ENCODE measurements at regions not wholly inside any gene's neighbourhood (a gene's known extent, or its start where the extent isn't known, plus 50 kb on each side); places are given as distances from the start of the nearest gene placed in this dataset.

GRCh38 chr20:6663751-6664388 lies 103.6 kb upstream of the BMP2 start:
- no peaks in the 10 kb centered on the region; the same call in 1 of the 2 replicates for H3K9me2 ChIP-seq
- no peak overlapping the region for H3K9ac ChIP-seq
- H2AFZ ChIP-seq (ENCODE audit: low read depth) = no peak overlapping the region
- no peak overlapping the region for H3K4me2 ChIP-seq
- H3K9me3 ChIP-seq = no peaks in the 10 kb centered on the region
- no peaks in the 10 kb centered on the region for H4K20me1 ChIP-seq (ENCODE audit: insufficient read depth)
- H3K27ac ChIP-seq (ENCODE audit: low read depth in 2 of 2, low read length in 1 of 2) = no peak overlapping the region
- TF ChIP-seq, protein P1, sequence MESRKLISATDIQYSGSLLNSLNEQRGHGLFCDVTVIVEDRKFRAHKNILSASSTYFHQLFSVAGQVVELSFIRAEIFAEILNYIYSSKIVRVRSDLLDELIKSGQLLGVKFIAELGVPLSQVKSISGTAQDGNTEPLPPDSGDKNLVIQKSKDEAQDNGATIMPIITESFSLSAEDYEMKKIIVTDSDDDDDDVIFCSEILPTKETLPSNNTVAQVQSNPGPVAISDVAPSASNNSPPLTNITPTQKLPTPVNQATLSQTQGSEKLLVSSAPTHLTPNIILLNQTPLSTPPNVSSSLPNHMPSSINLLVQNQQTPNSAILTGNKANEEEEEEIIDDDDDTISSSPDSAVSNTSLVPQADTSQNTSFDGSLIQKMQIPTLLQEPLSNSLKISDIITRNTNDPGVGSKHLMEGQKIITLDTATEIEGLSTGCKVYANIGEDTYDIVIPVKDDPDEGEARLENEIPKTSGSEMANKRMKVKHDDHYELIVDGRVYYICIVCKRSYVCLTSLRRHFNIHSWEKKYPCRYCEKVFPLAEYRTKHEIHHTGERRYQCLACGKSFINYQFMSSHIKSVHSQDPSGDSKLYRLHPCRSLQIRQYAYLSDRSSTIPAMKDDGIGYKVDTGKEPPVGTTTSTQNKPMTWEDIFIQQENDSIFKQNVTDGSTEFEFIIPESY (IDR thresholded peaks at IDR 0.05; ENCODE audit: borderline replicate concordance, low read depth) = no peak
- TF ChIP-seq CHD2 (IDR thresholded peaks at IDR 0.05; ENCODE audit: low read length, partially characterized antibody) (no peak), TAF1 (IDR thresholded peaks at IDR 0.05; ENCODE audit: borderline replicate concordance, low read depth, low read length) (no peak), PBX3 (IDR thresholded peaks at IDR 0.05) (no peak), EZH2phosphoT487 (IDR thresholded peaks at IDR 0.05; ENCODE audit: borderline replicate concordance, low read depth) (no peak), YY1 (IDR thresholded peaks at IDR 0.05; ENCODE audit: low read depth) (no peak), SMC3 (IDR thresholded peaks at IDR 0.05; ENCODE audit: low read depth, low read length) (no peak), MXI1 (IDR thresholded peaks at IDR 0.05; ENCODE audit: low read depth, low read length) (no peak), NRF1 (IDR thresholded peaks at IDR 0.05; ENCODE audit: low read depth, low read length) (no peak), JUND (IDR thresholded peaks at IDR 0.05) (no peak), TEAD4 (IDR thresholded peaks at IDR 0.05; ENCODE audit: borderline replicate concordance, insufficient read depth) (no peak), FOXJ3 (CRISPR knock-in tag; IDR thresholded peaks at IDR 0.05) (no peak), REST (IDR thresholded peaks at IDR 0.05; ENCODE audit: low read depth, low read length) (no peak), FOXM1 (IDR thresholded peaks at IDR 0.05; ENCODE audit: low read depth) (no peak)
- TF ChIP-seq, protein P2, sequence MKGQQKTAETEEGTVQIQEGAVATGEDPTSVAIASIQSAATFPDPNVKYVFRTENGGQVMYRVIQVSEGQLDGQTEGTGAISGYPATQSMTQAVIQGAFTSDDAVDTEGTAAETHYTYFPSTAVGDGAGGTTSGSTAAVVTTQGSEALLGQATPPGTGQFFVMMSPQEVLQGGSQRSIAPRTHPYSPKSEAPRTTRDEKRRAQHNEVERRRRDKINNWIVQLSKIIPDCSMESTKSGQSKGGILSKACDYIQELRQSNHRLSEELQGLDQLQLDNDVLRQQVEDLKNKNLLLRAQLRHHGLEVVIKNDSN (IDR thresholded peaks at IDR 0.05; ENCODE audit: borderline replicate concordance, low read depth) = no peak
- no peaks in the 10 kb centered on the region for H3K27me3 ChIP-seq (ENCODE audit: insufficient read depth)
- H3K36me3 ChIP-seq (replicated peaks in 1 of 2; ENCODE audit: control insufficient read depth in 1 of 2, insufficient read depth in 2 of 2, low read length in 1 of 2) = no peaks in the 10 kb centered on the region
- no peaks in the 10 kb centered on the region for H3K4me1 ChIP-seq (ENCODE audit: control insufficient read depth in 1 of 2, insufficient read depth in 2 of 2, low read depth in 1 of 2, low read length in 1 of 2)
- DNase-seq = no peak
- H3K79me2 ChIP-seq (ENCODE audit: insufficient read depth) = no peaks in the 10 kb centered on the region
- POLR2A ChIA-PET = no interaction called here
- H3K4me3 ChIP-seq (ENCODE audit: low read depth in 2 of 2, low read length in 1 of 2) = no peak overlapping the region
- CTCF ChIA-PET = no interaction called here
- H3F3A ChIP-seq (replicated peaks; ENCODE audit: insufficient read depth) = no peaks in the 10 kb centered on the region
- 18% methylated on average over 6 of the region's 6 CpGs for WGBS (ENCODE audit: low lambda C conversion rate)

All from SK-N-SH (cell line).